ENCODE measurements at regions not wholly inside any gene's neighbourhood (a gene's known extent, or its start where the extent isn't known, plus 50 kb on each side); places are given as distances from the start of the nearest gene placed in this dataset.

DNA sequence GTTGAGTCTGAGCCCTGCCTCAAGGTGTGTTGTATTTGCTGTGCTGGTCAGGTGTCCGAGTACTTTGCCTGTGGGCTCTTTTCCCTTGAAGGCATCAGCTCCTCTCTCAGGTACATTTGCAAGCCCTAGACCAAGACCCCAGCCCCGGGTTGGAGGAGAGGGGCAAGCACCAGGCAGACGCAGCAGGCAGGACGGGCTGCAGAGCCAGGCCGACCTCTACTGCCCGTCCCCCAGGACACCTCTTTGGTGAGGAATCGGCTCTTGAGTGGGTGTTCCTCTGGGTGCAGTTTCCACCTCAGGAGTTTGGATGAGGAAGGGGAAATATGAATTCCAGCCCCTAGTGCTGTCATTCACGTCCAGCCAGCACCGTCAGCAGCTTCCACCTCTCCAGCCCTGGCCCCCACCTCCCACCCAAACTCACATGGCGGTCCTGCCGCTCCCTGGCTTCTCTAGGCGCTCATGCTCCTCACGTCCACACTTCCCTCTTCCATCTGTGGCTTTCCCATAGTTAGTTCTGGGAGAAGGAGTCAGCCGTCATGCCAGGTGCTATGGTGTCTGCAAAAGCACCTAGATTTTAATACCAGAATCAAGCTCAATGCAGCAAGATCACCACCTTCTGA, 183.9 kb downstream of the DLL1 start:
- no peak for TF ChIP-seq CTCF (IDR thresholded peaks at IDR 0.05)
- no peak for TF ChIP-seq POLR2A (IDR thresholded peaks at IDR 0.05)

All from body of pancreas (tissue), 4 donors.